ENCODE measurements at regions not wholly inside any gene's neighbourhood (a gene's known extent, or its start where the extent isn't known, plus 50 kb on each side); places are given as distances from the start of the nearest gene placed in this dataset.

DNA sequence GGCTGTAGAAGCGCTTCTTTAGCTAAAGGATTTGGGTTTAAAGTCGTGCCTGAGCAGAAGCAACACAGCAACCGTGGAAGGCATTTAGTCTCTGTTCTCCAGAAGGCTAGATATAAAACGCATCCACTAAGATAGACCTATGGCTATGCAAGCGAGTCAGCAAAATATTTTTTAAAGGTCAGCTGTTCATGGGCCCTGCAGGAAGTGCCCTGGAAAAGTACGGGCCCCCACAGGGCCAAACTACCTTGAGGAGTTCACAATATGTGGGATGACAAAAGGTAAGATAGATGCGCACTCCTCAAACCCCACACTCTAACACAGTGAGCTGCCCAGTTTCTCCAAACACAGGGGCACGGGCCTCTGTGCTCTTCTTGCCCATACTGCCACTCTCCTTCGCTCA, 261.6 kb downstream of the VPS13C start:
- no peaks in the 10 kb centered on the region for H3K36me3 Mint-ChIP-seq
- ChIA-PET CTCF (interaction anchor here (1.0 kb wide), 1 partner anchor 35 kb away, joined by 3 read pairs; no protein-coding TSS in a partner anchor), POLR2A (no interaction called here)
- no peak for DNase-seq
- intact Hi-C loops (cut with micrococcal nuclease), result no loop called here
- H3K4me3 Mint-ChIP-seq, result no peak overlapping the region
- H3K27me3 Mint-ChIP-seq, result peaks cover 11% of the 10 kb centered on the region
- no peaks in the 10 kb centered on the region for H3K4me1 Mint-ChIP-seq (ENCODE audit: low read depth)
- H3K9me3 Mint-ChIP-seq, result no peaks in the 10 kb centered on the region
- no peak overlapping the region for H3K27ac Mint-ChIP-seq

DNA sequence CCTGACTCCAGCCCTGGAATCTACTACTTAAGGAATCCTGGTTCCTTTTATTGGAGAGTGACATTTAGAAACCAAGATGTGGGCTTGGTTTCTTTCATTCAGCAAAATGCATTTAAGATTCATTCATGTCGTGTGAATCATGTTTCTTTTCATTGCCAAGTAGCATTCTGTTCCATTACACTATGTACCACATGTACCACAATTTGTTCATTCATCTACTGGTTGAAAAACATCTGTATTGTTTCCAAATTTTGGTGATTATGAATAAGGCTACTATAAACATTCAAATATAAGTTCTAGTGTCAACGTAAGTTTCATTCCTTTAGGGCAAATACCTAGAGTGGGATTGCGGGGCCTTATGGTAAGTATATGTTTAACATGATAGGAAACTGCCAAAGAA, 264.2 kb downstream of the VPS13C start:
- intact Hi-C loops (cut with micrococcal nuclease), result no loop called here
- H3K4me1 Mint-ChIP-seq (ENCODE audit: low read depth), result no peaks in the 10 kb centered on the region
- no peak for DNase-seq
- H3K36me3 Mint-ChIP-seq, result no peaks in the 10 kb centered on the region
- no peak overlapping the region for H3K27ac Mint-ChIP-seq
- H3K27me3 Mint-ChIP-seq, result peaks cover 17% of the 10 kb centered on the region
- no peak overlapping the region for H3K4me3 Mint-ChIP-seq
- H3K9me3 Mint-ChIP-seq, result no peaks in the 10 kb centered on the region
- ChIA-PET POLR2A (no interaction called here), CTCF (no interaction called here)

DNA sequence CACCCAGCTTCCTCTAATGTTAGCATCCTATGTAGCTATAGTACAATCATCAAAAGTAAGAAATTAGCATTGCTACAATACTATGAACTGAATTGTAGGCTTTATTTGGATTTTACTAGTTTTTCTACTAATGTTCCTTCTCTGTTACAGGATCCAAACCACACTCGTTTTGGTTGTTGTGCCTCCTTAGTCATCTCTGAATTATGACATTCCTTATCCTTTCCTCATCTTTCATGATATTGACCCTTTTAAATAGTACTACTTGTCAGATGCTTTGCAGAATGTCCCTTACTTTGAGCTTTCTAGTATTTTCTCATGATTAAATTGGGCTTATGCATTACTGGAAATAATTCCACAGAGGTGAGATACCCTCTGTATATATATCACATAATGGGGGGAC, 265.4 kb downstream of the VPS13C start:
- POLR2A ChIA-PET, result no interaction called here
- intact Hi-C loops (cut with micrococcal nuclease), result no loop called here
- H3K9me3 Mint-ChIP-seq, result no peaks in the 10 kb centered on the region

DNA sequence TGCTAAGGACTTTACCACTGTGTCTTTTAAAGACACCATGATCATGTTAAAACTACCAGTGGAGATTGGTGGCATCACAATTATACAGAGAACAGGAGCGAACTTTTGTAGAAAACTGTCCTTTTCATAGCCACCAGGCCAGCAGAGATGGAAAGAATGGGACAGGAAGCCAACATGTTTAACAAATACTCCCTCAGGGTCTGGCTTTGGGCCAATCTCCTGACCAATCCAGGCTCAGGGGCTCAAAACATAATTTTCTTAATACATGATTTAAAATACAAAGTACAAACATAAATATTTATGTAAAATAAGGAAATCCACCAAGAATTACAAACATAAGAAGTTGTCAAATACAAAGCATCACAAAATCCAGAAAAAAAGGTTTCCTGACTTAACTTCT, 266.0 kb downstream of the VPS13C start:
- ChIA-PET POLR2A (no interaction called here), CTCF (no interaction called here)
- DNase-seq, result no peak
- Mint-ChIP-seq H3K4me1 (ENCODE audit: low read depth) (no peaks in the 10 kb centered on the region), H3K4me3 (no peak overlapping the region), H3K36me3 (no peaks in the 10 kb centered on the region), H3K27me3 (peaks cover 17% of the 10 kb centered on the region), H3K27ac (no peak overlapping the region), H3K9me3 (no peaks in the 10 kb centered on the region)
- intact Hi-C loops (cut with micrococcal nuclease), result no loop called here

More for the DNA sequence above, 265.4 kb downstream of the VPS13C start:
- Mint-ChIP-seq H3K4me3 (no peak overlapping the region), H3K36me3 (no peaks in the 10 kb centered on the region), H3K4me1 (ENCODE audit: low read depth) (no peaks in the 10 kb centered on the region), H3K27me3 (peaks cover 17% of the 10 kb centered on the region), H3K27ac (no peak overlapping the region)
- CTCF ChIA-PET, result no interaction called here
- no peak for DNase-seq

DNA sequence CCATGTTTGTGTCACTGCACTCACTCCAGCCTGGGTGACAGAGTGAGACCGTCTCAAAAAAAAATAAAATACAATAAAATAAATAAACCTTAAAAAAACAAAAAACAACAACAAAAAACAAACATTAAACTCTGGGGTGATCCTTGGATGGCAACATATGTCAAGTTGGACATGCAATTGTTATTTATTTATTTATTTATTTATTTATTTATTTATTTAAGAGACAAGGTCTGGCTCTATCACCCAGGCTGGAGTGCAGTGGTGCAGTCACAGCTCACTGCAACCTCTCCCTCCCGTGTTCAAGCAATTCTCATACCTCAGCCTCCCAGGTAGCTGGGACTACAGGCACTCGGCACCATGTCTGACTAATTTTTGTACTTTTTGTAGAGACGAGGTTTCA, 275.5 kb downstream of the VPS13C start:
- CTCF ChIA-PET, result no interaction called here
- Mint-ChIP-seq H3K4me1 (ENCODE audit: low read depth) (no peaks in the 10 kb centered on the region), H3K36me3 (no peaks in the 10 kb centered on the region), H3K27me3 (peaks cover 14% of the 10 kb centered on the region), H3K27ac (no peak overlapping the region), H3K9me3 (no peaks in the 10 kb centered on the region), H3K4me3 (no peak overlapping the region)
- DNase-seq, result no peak
- intact Hi-C loops (cut with micrococcal nuclease), result no loop called here
- POLR2A ChIA-PET, result no interaction called here

DNA sequence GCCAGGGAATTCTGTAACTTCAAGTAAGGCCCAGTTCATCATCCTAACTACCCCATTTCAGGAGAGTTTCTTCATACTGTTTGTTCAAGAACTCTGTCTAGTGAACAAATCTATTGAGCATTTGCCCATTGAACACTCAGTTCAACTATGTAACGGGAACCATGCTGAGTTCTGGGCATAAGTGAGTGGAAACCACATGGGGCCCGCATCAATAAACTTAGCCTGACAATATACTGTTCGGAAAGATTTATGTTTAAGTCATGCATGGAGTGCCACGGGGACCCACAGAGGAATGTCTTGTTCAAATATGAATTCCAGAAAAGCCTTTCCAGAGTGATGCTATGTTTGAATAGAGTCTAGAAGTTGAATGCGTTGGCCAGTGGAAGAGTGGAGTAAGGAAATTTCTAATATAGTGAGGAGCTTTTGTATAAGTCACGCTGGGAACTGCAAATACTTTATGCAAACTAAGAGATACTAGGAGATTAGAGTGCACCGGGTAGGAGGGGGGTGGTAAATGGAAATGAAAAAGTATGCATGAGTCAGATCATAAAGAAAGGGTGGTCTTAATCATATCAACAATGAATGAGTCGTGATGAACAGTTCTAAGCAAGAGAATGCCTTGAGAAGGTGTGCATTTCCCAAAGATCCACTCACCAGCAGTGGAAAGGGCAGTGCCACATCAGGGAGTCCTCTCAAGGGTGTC, 279.8 kb downstream of the VPS13C start:
- Mint-ChIP-seq H3K27ac (no peak overlapping the region), H3K4me3 (no peak overlapping the region)
- CTCF ChIA-PET, result no interaction called here

DNA sequence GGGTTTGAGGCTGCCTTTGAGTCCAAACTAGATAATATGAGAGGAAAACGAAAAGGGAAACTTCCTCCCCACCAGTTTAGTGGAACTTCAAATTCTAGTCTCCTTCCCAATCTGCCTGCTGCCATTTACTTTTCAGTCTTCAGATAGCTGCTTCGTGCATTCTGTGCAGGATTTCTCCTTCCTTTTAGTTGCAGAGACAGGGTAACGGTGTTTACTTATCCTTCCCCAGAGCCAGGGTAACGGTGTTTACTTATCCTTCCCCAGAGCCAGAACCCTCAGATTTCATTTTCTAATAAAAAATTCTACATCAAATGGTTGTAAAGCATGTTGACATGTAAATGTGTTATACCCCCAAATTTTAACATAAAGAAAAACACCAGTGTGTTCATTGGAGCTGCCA, 282.6 kb downstream of the VPS13C start:
- Mint-ChIP-seq H3K36me3 (no peaks in the 10 kb centered on the region), H3K4me1 (ENCODE audit: low read depth) (no peaks in the 10 kb centered on the region), H3K4me3 (no peak overlapping the region), H3K27ac (no peak overlapping the region), H3K27me3 (peaks cover 23% of the 10 kb centered on the region), H3K9me3 (no peaks in the 10 kb centered on the region)
- ChIA-PET CTCF (no interaction called here), POLR2A (no interaction called here)
- DNase-seq, result no peak
- intact Hi-C loops (cut with micrococcal nuclease), result no loop called here

More for the DNA sequence above, 279.8 kb downstream of the VPS13C start:
- no peaks in the 10 kb centered on the region for H3K36me3 Mint-ChIP-seq
- intact Hi-C loops (cut with micrococcal nuclease), result no loop called here
- POLR2A ChIA-PET, result no interaction called here
- no peak for DNase-seq
- no peaks in the 10 kb centered on the region for H3K9me3 Mint-ChIP-seq
- peaks cover 23% of the 10 kb centered on the region for H3K27me3 Mint-ChIP-seq
- no peaks in the 10 kb centered on the region for H3K4me1 Mint-ChIP-seq (ENCODE audit: low read depth)

DNA sequence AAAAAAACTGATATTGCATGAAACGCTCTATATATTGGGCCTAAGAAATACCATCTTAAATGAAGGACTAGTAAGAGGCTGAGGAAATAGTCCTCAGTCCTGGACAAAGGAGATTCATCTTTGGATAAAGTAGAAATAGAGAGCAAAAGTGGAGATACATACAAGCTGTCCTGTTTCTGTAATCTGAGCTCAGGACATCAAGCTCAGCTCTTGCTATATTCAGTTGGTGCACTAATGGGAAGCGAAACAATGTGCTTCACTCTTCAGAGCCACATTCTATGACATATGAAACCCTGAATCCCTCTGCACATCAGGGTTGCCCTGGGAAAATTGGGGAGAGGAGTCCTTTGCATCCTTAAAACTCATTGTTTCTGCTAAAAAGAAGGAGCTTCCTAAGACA, 290.7 kb downstream of the VPS13C start:
- Mint-ChIP-seq H3K9me3 (peaks cover 17% of the 10 kb centered on the region), H3K4me3 (no peak overlapping the region), H3K27me3 (peaks cover 10% of the 10 kb centered on the region), H3K27ac (no peak overlapping the region), H3K36me3 (no peaks in the 10 kb centered on the region), H3K4me1 (ENCODE audit: low read depth) (no peaks in the 10 kb centered on the region)
- ChIA-PET CTCF (no interaction called here), POLR2A (no interaction called here)
- no peak for DNase-seq
- intact Hi-C loops (cut with micrococcal nuclease), result no loop called here

DNA sequence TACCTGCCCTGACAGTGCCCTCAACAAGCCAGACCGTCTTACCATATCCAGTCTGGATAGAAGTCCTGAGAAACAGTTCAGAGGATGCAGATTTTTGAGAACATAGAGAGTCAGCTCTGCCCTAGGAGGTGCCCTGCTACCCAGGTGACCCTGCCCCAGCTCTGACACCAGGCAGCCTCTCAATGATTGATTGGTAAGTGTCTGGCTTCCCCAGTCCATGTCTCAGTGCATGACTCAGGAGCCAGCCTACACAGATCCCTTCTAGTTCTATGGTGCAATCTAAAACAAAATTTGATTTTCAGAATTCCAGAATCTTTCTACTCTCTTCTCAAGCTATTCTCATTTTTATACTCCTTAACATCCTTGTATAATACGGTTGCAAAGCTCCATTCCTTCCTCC, 292.1 kb downstream of the VPS13C start:
- ChIA-PET POLR2A (no interaction called here), CTCF (no interaction called here)
- intact Hi-C loops (cut with micrococcal nuclease), result no loop called here
- Mint-ChIP-seq H3K4me3 (no peak overlapping the region), H3K9me3 (peaks cover 17% of the 10 kb centered on the region), H3K27me3 (peaks cover 15% of the 10 kb centered on the region), H3K36me3 (no peaks in the 10 kb centered on the region), H3K4me1 (ENCODE audit: low read depth) (no peaks in the 10 kb centered on the region), H3K27ac (no peak overlapping the region)
- no peak for DNase-seq

DNA sequence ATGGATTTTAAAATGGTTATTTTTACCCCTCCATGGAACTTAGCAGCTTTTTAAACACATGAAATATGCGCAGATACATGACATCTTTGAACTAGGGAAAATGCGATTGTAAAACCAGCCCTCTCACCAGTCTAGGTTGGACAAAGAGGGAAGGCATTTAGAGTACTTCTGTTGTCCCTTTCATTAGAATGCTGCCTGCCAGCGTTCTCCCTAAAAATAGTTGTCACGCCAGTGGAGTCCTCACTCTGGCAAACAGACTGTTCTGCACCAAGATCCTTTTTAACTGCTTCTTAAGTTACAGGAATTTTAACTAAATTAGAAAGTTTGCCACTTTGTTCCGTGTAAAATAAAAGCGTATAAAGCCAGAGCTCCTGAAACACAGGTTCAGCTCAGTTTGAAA, 295.3 kb downstream of the VPS13C start:
- Mint-ChIP-seq H3K27ac (no peak overlapping the region), H3K36me3 (no peaks in the 10 kb centered on the region), H3K4me3 (no peak overlapping the region), H3K9me3 (no peaks in the 10 kb centered on the region), H3K27me3 (peaks cover 17% of the 10 kb centered on the region), H3K4me1 (ENCODE audit: low read depth) (no peaks in the 10 kb centered on the region)
- ChIA-PET POLR2A (no interaction called here), CTCF (no interaction called here)
- intact Hi-C loops (cut with micrococcal nuclease), result no loop called here
- DNase-seq, result no peak

DNA sequence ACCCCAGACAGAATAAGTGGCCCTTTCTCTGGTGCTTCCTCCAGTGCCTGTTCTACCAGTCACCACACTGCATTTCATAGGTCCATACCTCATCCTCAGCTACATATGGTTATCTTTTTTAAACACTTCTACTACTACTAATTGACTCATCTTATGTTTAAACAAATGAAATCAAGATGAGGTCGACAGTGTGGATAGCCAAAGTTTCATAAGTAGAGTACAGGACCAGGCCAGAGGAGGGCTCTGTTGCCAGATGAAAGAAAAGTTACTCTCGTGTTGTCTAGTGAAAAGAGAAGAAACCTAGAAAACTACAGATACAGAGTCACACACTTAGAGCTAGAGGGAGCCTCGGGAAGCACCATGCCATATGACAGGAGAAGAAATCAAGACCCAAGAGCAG, 296.1 kb downstream of the VPS13C start:
- Mint-ChIP-seq H3K27ac (no peak overlapping the region), H3K4me3 (no peak overlapping the region), H3K27me3 (peaks cover 17% of the 10 kb centered on the region), H3K36me3 (no peaks in the 10 kb centered on the region), H3K9me3 (no peaks in the 10 kb centered on the region), H3K4me1 (ENCODE audit: low read depth) (no peaks in the 10 kb centered on the region)
- no peak for DNase-seq
- ChIA-PET POLR2A (no interaction called here), CTCF (no interaction called here)
- intact Hi-C loops (cut with micrococcal nuclease), result no loop called here

DNA sequence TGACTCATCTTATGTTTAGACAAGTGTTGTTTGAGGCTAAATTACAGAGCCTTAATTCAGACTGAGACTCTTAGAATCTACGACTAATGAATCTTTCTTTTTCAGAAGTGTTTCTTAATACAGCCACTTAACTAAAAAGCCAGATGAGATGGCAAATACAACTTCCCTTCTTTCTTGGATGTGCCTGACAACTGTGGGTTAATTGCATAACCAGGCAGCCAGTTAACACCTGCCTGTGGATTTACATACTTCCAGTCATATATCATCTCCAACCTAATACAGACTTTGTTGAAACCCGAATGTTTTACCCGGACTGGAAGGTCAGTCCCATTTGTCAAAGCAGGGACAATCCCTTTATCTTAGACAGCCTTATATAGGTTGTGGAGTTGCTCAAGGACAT, 297.6 kb downstream of the VPS13C start:
- no peaks in the 10 kb centered on the region for H3K9me3 Mint-ChIP-seq
- ChIA-PET POLR2A (no interaction called here), CTCF (no interaction called here)
- no peak overlapping the region for H3K27ac Mint-ChIP-seq
- intact Hi-C loops (cut with micrococcal nuclease), result no loop called here
- no peaks in the 10 kb centered on the region for H3K36me3 Mint-ChIP-seq
- H3K4me1 Mint-ChIP-seq (ENCODE audit: low read depth), result no peaks in the 10 kb centered on the region
- H3K27me3 Mint-ChIP-seq, result peaks cover 19% of the 10 kb centered on the region
- no peak for DNase-seq
- H3K4me3 Mint-ChIP-seq, result no peak overlapping the region

DNA sequence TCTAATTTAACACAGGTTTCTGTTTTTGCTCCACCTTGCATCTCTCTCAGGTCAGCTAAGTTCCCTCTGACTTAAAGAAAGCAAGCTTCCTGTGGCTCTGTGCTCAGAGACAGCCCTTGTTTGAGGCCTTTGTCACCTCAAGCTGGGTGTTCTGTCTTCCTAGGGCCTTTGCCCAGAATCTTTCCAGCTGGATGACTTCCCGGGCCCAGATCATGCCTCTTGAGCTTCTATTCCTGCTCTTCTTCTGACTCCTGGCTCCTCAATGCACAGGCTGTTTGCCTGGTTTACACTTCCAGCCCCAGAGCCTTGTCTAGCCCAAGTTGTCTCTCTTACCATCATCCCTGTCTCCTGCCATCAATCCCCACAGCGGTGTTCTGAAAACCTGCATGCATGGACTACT, 300.6 kb downstream of the VPS13C start:
- intact Hi-C loops (cut with micrococcal nuclease), result no loop called here
- H3K27me3 Mint-ChIP-seq, result peaks cover 19% of the 10 kb centered on the region

More for the DNA sequence above, 300.6 kb downstream of the VPS13C start:
- POLR2A ChIA-PET, result no interaction called here
- Mint-ChIP-seq H3K27ac (no peak overlapping the region), H3K9me3 (no peaks in the 10 kb centered on the region), H3K36me3 (no peaks in the 10 kb centered on the region), H3K4me1 (ENCODE audit: low read depth) (no peaks in the 10 kb centered on the region), H3K4me3 (no peak overlapping the region)
- CTCF ChIA-PET, result interaction anchor here (0.6 kb wide), 1 partner anchor 592 kb away, joined by 4 read pairs; no protein-coding TSS in a partner anchor
- no peak for DNase-seq

Data from activated CD4-positive, alpha-beta memory T cell treated with anti-CD3 and anti-CD28 coated beads for 36 hours (primary cell).